Breast epithelium (tissue), 4 donors: ENCODE measurements at regions not wholly inside any gene's neighbourhood (a gene's known extent, or its start where the extent isn't known, plus 50 kb on each side); places are given as distances from the start of the nearest gene placed in this dataset.

ENCODE experiments used
- DNase-seq, 2 donors: peaks; one replicate each; pipeline ENCODE4 v3.0.0-alpha.2; 2019; ENCODE audit warnings: low spot score in 2 of 2
- H3K27ac ChIP-seq, 2 donors: fragments of 200-600 bp; sonication (generic) in 1 of 2; one replicate each; pipeline ENCODE4 v1.5.1; 2016 to 2019; ENCODE audit warnings: mild to moderate bottlenecking in 1 of 2
- H3K27me3 ChIP-seq, 2 donors: fragments of 200-600 bp; sonication (generic) in 1 of 2; one replicate each; pipeline versions ENCODE4 v1.5.1 to v1.6.0; 2017 to 2019; ENCODE audit warnings: control low read depth in 1 of 2, mild to moderate bottlenecking in 1 of 2
- H3K36me3 ChIP-seq: fragments of 200-600 bp; one replicate; pipeline ENCODE4 v1.5.1; 2019
- H3K4me1 ChIP-seq, 2 donors: fragments of 200-600 bp; sonication (generic); one replicate each; pipeline ENCODE4 v1.5.1; 2016 to 2019; ENCODE audit warnings: control low read depth in 1 of 2
- H3K4me3 ChIP-seq, 3 donors: fragments of 200-600 bp; sonication (generic); 1 replicate in 2 of 3; 2 replicates in 1 of 3; pipeline ENCODE4 v1.5.1; 2016 to 2019; ENCODE audit warnings: mild to moderate bottlenecking in 3 of 3, moderate library complexity in 2 of 3
- H3K9me3 ChIP-seq, 2 donors: fragments of 200-600 bp; sonication (generic) in 1 of 2; one replicate each; pipeline ENCODE4 v1.5.1; 2016 to 2019; ENCODE audit warnings: control low read depth in 1 of 2
- POLR2A ChIP-seq: fragments of 450-650 bp; IDR thresholded peaks from one replicate; pipeline ENCODE4 v1.6.1; 2016; ENCODE audit warnings: antibody characterized with exemption, mild to moderate bottlenecking, moderate library complexity
- POLR2AphosphoS5 ChIP-seq, 3 donors: sonication (generic); formaldehyde crosslinking; IDR thresholded peaks; one replicate each; pipeline ENCODE4 v1.6.1; 2017; ENCODE audit warnings: antibody characterized with exemption in 3 of 3
- intact Hi-C: fragments of 100-400 bp; cut with DNase I; formaldehyde crosslinking; loops from one replicate; pipeline ENCODE4 v1.15.1; 2023; ENCODE audit warnings: low total_unique reads
- TF ChIP-seq, protein P1 (sequence below), 3 donors: fragments of 450-650 bp; IDR thresholded peaks; one replicate each; pipeline ENCODE4 v1.5.1; 2016 to 2017; ENCODE audit warnings: antibody characterized with exemption in 3 of 3, mild to moderate bottlenecking in 3 of 3, moderate library complexity in 3 of 3

DNA sequence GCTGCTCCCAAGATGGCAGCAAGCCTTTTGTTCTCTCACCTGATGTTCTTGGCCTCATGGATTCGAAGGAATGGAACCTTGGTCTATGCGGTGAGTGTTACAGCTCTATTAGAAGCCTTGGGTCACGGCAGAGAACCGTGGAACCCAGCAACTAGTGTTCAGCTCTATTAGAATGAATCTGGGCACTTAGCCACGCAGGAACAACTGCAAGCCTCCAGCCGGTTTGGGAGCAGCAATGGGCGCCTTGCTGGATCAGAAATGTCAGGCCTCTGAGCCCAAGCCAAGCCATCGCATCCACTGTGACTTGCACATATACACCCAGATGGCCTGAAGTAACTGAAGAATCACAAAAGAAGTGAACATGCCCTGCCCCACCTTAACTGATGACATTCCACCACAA is 1100.7 kb upstream of the PRR20A start:
- Histone ChIP-seq H3K9me3 (no peaks in the 10 kb centered on the region), H3K27ac (no peak overlapping the region), H3K4me3 (no peak overlapping the region), H3K27me3 (no peaks in the 10 kb centered on the region), H3K4me1 (no peaks in the 10 kb centered on the region), H3K36me3 (no peaks in the 10 kb centered on the region)
- no peak for DNase-seq
- TF ChIP-seq, protein P1, sequence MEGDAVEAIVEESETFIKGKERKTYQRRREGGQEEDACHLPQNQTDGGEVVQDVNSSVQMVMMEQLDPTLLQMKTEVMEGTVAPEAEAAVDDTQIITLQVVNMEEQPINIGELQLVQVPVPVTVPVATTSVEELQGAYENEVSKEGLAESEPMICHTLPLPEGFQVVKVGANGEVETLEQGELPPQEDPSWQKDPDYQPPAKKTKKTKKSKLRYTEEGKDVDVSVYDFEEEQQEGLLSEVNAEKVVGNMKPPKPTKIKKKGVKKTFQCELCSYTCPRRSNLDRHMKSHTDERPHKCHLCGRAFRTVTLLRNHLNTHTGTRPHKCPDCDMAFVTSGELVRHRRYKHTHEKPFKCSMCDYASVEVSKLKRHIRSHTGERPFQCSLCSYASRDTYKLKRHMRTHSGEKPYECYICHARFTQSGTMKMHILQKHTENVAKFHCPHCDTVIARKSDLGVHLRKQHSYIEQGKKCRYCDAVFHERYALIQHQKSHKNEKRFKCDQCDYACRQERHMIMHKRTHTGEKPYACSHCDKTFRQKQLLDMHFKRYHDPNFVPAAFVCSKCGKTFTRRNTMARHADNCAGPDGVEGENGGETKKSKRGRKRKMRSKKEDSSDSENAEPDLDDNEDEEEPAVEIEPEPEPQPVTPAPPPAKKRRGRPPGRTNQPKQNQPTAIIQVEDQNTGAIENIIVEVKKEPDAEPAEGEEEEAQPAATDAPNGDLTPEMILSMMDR (IDR thresholded peaks at IDR 0.05) = no peak
- TF ChIP-seq POLR2A = no peak
- TF ChIP-seq POLR2AphosphoS5 (IDR thresholded peaks at IDR 0.05) = no peak
- intact Hi-C loops = no loop called here

DNA sequence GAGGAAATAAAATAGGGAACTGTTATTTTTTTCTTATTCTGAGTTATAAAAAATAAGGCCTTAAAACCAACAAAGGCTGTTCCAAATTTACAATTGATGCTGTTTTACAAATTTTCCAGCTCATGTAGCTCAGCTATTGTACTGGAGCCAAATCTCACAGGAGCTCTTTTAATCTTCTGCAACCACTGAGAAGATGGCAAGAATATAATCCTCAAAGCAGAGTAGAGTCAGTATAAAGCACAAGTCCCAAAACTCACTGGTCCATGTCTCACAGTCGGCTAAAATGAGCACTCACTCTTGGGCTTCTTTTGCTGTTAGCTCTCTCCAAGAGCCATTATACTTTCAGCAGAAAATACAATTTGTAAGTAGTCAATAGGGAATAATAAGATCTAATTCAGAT is 1074.4 kb upstream of the PRR20A start:
- H3K9me3 ChIP-seq = no peaks in the 10 kb centered on the region
- TF ChIP-seq, protein P1 (IDR thresholded peaks at IDR 0.05) = no peak
- no peak for TF ChIP-seq POLR2A
- TF ChIP-seq POLR2AphosphoS5 (IDR thresholded peaks at IDR 0.05) = no peak
- DNase-seq = no peak
- no peaks in the 10 kb centered on the region for H3K4me1 ChIP-seq
- H3K27ac ChIP-seq = no peak overlapping the region
- H3K4me3 ChIP-seq = no peak overlapping the region
- no peaks in the 10 kb centered on the region for H3K36me3 ChIP-seq
- no peaks in the 10 kb centered on the region for H3K27me3 ChIP-seq
- intact Hi-C loops = no loop called here

DNA sequence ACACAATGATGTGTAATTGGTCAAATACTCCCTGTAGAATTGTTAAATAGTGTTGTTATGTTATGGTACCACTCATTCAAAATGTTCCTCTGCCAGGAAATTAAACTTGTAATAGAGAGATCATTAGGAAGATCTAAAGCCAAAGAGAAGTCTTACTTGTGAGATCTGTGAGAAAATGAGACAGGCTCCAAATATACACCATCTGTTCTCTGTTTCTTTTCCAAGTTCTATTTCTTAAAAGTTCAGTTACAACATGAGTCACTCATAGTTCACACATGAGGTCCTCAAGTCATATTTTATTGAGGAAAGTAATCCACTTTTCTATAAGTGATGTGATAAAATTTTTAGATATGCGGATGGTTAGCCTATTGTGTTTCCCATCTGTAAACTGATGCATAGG is 1038.1 kb upstream of the PRR20A start:
- intact Hi-C loops = no loop called here
- no peaks in the 10 kb centered on the region for H3K27me3 ChIP-seq
- H3K4me3 ChIP-seq = no peak overlapping the region
- DNase-seq = no peak
- TF ChIP-seq POLR2A (no peak), POLR2AphosphoS5 (IDR thresholded peaks at IDR 0.05) (no peak)
- TF ChIP-seq, protein P1 (IDR thresholded peaks at IDR 0.05) = no peak
- H3K4me1 ChIP-seq = no peaks in the 10 kb centered on the region
- H3K27ac ChIP-seq = no peak overlapping the region
- peaks cover 5 to 7% of the 10 kb centered on the region in 2 donors for H3K9me3 ChIP-seq
- H3K36me3 ChIP-seq = no peaks in the 10 kb centered on the region

DNA sequence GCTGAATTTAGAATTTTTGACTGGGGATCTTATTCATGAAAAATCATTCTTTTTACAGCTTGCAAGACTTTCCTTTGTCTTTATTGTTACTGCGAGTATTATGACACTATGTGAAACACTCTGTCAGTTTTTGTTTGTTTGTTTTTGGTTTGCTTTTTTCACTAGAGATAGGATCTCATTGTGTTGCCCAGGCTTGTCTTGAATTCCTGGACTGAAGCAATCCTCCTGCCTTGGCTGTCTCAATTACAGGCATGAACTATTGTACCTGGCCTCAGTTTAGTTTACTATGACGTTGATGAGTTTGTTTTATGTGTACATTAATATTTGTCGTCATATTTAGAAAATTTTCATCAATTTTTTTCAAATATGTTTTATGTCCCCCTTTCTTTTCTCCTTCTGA is 1030.0 kb upstream of the PRR20A start:
- Histone ChIP-seq H3K27ac (no peak overlapping the region), H3K27me3 (no peaks in the 10 kb centered on the region), H3K4me3 (no peak overlapping the region), H3K9me3 (no peaks in the 10 kb centered on the region), H3K4me1 (no peaks in the 10 kb centered on the region), H3K36me3 (no peaks in the 10 kb centered on the region)
- intact Hi-C loops = no loop called here
- TF ChIP-seq POLR2AphosphoS5 (IDR thresholded peaks at IDR 0.05) (no peak), POLR2A (no peak)
- TF ChIP-seq, protein P1 (IDR thresholded peaks at IDR 0.05) = no peak
- DNase-seq = no peak

DNA sequence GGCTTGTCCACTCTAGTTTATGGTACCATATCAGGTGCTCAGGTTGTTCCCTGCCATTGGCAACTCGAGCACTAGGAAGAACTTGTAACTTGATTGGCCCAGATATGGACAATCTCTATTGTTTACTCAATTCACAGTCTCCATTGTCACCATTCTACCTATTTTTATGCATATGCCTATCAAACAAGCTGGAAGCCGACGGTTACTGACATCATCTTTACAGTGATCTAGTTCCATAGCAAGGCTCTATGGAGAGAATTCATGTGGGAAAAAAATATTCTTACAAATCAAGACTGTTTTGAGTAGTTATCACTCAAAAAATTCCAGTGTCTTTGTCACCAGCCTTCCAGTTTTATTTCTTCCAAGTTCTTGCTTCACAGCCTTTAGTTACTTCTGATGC is 1006.2 kb upstream of the PRR20A start:
- TF ChIP-seq POLR2AphosphoS5 (IDR thresholded peaks at IDR 0.05) (no peak), POLR2A (no peak)
- TF ChIP-seq, protein P1 (IDR thresholded peaks at IDR 0.05) = no peak
- Histone ChIP-seq H3K27ac (no peak overlapping the region), H3K4me1 (no peaks in the 10 kb centered on the region), H3K36me3 (no peaks in the 10 kb centered on the region), H3K9me3 (no peaks in the 10 kb centered on the region), H3K27me3 (no peaks in the 10 kb centered on the region), H3K4me3 (no peak overlapping the region)
- intact Hi-C loops = no loop called here
- DNase-seq = no peak
